Testis (tissue), 2 donors: ENCODE measurements at regions not wholly inside any gene's neighbourhood (a gene's known extent, or its start where the extent isn't known, plus 50 kb on each side); places are given as distances from the start of the nearest gene placed in this dataset.
"Not testable (repeated sequence)": the region's sequence is repeated elsewhere in the genome, so short reads cannot be mapped to it uniquely, and the experiment has no call there.

Experiments used
- DNase-seq: peaks from one replicate; pipeline ENCODE4 v3.0.0-alpha.2; 2019
- H3K27ac ChIP-seq, 2 donors: fragments of 200-600 bp; sonication (generic); one replicate each; pipeline ENCODE4 v1.5.1; 2019
- H3K27me3 ChIP-seq: fragments of 200-600 bp; sonication (generic); one replicate; pipeline ENCODE4 v1.5.1; 2019
- H3K36me3 ChIP-seq: fragments of 200-600 bp; sonication (generic); one replicate; pipeline ENCODE4 v1.5.1; 2017; ENCODE audit warnings: low read depth; ENCODE audit errors: missing control alignments
- H3K4me1 ChIP-seq: fragments of 200-600 bp; sonication (generic); one replicate; pipeline ENCODE4 v1.5.1; 2019
- H3K4me3 ChIP-seq, 2 donors: fragments of 200-600 bp; sonication (generic); one replicate each; pipeline ENCODE4 v1.5.1; 2017 to 2019
- H3K9me3 ChIP-seq: fragments of 200-600 bp; sonication (generic); one replicate; pipeline ENCODE4 v1.5.1; 2017
- CTCF ChIP-seq, 3 experiments: fragments of 450-650 bp in 2 of 3; fragments of 200-600 bp in 1 of 3; sonication (generic) in 1 of 3; IDR thresholded peaks; one replicate each; pipeline ENCODE4 v1.5.1; 2016 to 2019; ENCODE audit warnings: antibody characterized with exemption in 3 of 3, mild to moderate bottlenecking in 2 of 3, moderate library complexity in 1 of 3
- POLR2A ChIP-seq: fragments of 450-650 bp; IDR thresholded peaks from one replicate; pipeline ENCODE4 v1.6.1; 2017; ENCODE audit warnings: antibody characterized with exemption, mild to moderate bottlenecking, moderate library complexity
- WGBS, 2 donors: methylation state at CpG; one replicate each; pipeline ENCODE4 v1.1.5; 2018; 5-methylcytosine and 5-hydroxymethylcytosine counted together
- intact Hi-C: fragments of 100-400 bp; cut with DNase I; formaldehyde crosslinking; loops from one replicate; pipeline ENCODE4 v1.15.1; 2023; ENCODE audit warnings: low total_unique reads

- Histone ChIP-seq H3K9me3 (no peaks in the 10 kb centered on the region), H3K36me3 (no peaks in the 10 kb centered on the region), H3K4me1 (no peaks in the 10 kb centered on the region), H3K4me3 (no peak overlapping the region), H3K27me3 (no peaks in the 10 kb centered on the region), H3K27ac (no peak overlapping the region)
- intact Hi-C loops = no loop called here
- no peak for TF ChIP-seq POLR2A
- no peak for TF ChIP-seq CTCF (IDR thresholded peaks at IDR 0.05)
- WGBS, 2 donors = 95 to 96% methylated on average over 4 of the region's 4 CpGs
- no peak for DNase-seq
Observed at GRCh38 chr5:99747342-99747741, 787.8 kb upstream of the FAM174A start.

GRCh38 chr5:99733146-99733545, 802.0 kb upstream of the FAM174A start:
- intact Hi-C loops, H3K4me3 ChIP-seq, DNase-seq, H3K4me1 ChIP-seq, H3K36me3 ChIP-seq, H3K9me3 ChIP-seq, H3K27ac ChIP-seq, H3K27me3 ChIP-seq: not testable (repeated sequence)
- WGBS, 2 donors = 85 to 93% methylated on average over 1 of the region's 1 CpG

GRCh38 chr5:99730653-99731052, 801.8 kb upstream of the CHD1 start:
- H3K27me3 ChIP-seq, DNase-seq, H3K4me3 ChIP-seq, H3K9me3 ChIP-seq, H3K36me3 ChIP-seq, H3K27ac ChIP-seq, intact Hi-C loops, H3K4me1 ChIP-seq: not testable (repeated sequence)
- WGBS, 2 donors = 56% methylated on average over 4 of the region's 4 CpGs; no CpG with 5 or more reads in 1 of the 2 donors

- no peak overlapping the region for H3K4me3 ChIP-seq
- DNase-seq = no peak
- intact Hi-C loops = no loop called here
- WGBS, 2 donors = 68 to 74% methylated on average over 2 of the region's 2 CpGs
- H3K27ac ChIP-seq = no peak overlapping the region
- H3K4me1 ChIP-seq = no peaks in the 10 kb centered on the region
- TF ChIP-seq CTCF (IDR thresholded peaks at IDR 0.05) (no peak), POLR2A (no peak)
- no peaks in the 10 kb centered on the region for H3K27me3 ChIP-seq
- H3K36me3 ChIP-seq = no peaks in the 10 kb centered on the region
- no peaks in the 10 kb centered on the region for H3K9me3 ChIP-seq
Observed at GRCh38 chr5:99724732-99725290, 796.0 kb upstream of the CHD1 start.

GRCh38 chr5:99721506-99721905, 792.7 kb upstream of the CHD1 start:
- Histone ChIP-seq H3K4me1 (no peaks in the 10 kb centered on the region), H3K36me3 (no peaks in the 10 kb centered on the region), H3K9me3 (no peaks in the 10 kb centered on the region), H3K4me3 (no peak overlapping the region), H3K27ac (no peak overlapping the region), H3K27me3 (no peaks in the 10 kb centered on the region)
- no peak for DNase-seq
- TF ChIP-seq POLR2A (no peak), CTCF (IDR thresholded peaks at IDR 0.05) (no peak)
- intact Hi-C loops = no loop called here

GRCh38 chr5:99715921-99716320, 787.1 kb upstream of the CHD1 start:
- H3K9me3 ChIP-seq = no peaks in the 10 kb centered on the region
- intact Hi-C loops = no loop called here
- DNase-seq = no peak
- H3K36me3 ChIP-seq = no peaks in the 10 kb centered on the region
- WGBS, 2 donors = 85 to 88% methylated on average over 3 of the region's 3 CpGs
- H3K27me3 ChIP-seq = no peaks in the 10 kb centered on the region
- H3K4me1 ChIP-seq = no peaks in the 10 kb centered on the region
- TF ChIP-seq POLR2A = no peak
- no peak overlapping the region for H3K27ac ChIP-seq
- no peak overlapping the region for H3K4me3 ChIP-seq
